ENCODE measurements at regions not wholly inside any gene's neighbourhood (a gene's known extent, or its start where the extent isn't known, plus 50 kb on each side); places are given as distances from the start of the nearest gene placed in this dataset.

GRCh38 chr12:13293096-13293495 lies 96.6 kb downstream of the EMP1 start:
- H3K9ac ChIP-seq (ENCODE audit: low read length): no peak overlapping the region
- DNase-seq (ENCODE audit: low read depth, low spot score) (no peak), ATAC-seq (no peak)
- RAD21 ChIA-PET (ENCODE audit: low non-redundant PET in 1 of 2, low total read pairs in 2 of 2, uncharacterized antibody in 2 of 2, unreplicated experiment in 2 of 2): no interaction called here
- CTCF ChIA-PET: no interaction called here
- H3K36me3 ChIP-seq (ENCODE audit: control insufficient read depth in 1 of 2, insufficient read depth in 2 of 2, low read length in 2 of 2): no peaks in the 10 kb centered on the region
- no peaks in the 10 kb centered on the region for H4K20me1 ChIP-seq (ENCODE audit: insufficient read depth)
- H3K4me2 ChIP-seq (ENCODE audit: low read length): no peak overlapping the region
- no peaks in the 10 kb centered on the region for H3K9me2 ChIP-seq (ENCODE audit: insufficient read depth)
- TF ChIP-seq POLR2A (IDR thresholded peaks at IDR 0.05; ENCODE audit: borderline replicate concordance, extremely low read depth, insufficient read depth, insufficient read length): no peak
- BruUV-seq (replicated peaks): no TSS peak
- POLR2A ChIA-PET: no interaction called here
- no peaks in the 10 kb centered on the region for H3K79me2 ChIP-seq (ENCODE audit: insufficient read depth, low read length)
- no peak overlapping the region for H2AFZ ChIP-seq (ENCODE audit: low read depth, low read length, poor library complexity, severe bottlenecking)
- no peak overlapping the region for H3K4me3 ChIP-seq (replicated peaks in 1 of 2; ENCODE audit: low read depth in 1 of 2, low read length in 2 of 2)
- no peak overlapping the region for H3K27ac ChIP-seq (ENCODE audit: low read depth, low read length)
- H3K9me3 ChIP-seq (ENCODE audit: control insufficient read depth in 1 of 2, insufficient read depth in 1 of 2, low read depth in 1 of 2, low read length in 2 of 2): no peaks in the 10 kb centered on the region
- H3K4me1 ChIP-seq (ENCODE audit: control insufficient read depth in 1 of 2, insufficient read depth in 2 of 2, low read length in 2 of 2): no peaks in the 10 kb centered on the region
- intact Hi-C loops (cut with micrococcal nuclease): loop anchor here (10.0 kb wide), 1 partner anchor 142 kb away; no protein-coding TSS in a partner anchor
- no peaks in the 10 kb centered on the region for H3K27me3 ChIP-seq (ENCODE audit: insufficient read depth, low read length)

- Histone ChIP-seq H3K4me2 (ENCODE audit: low read length) (no peak overlapping the region), H3K4me3 (replicated peaks in 1 of 2; ENCODE audit: low read depth in 1 of 2, low read length in 2 of 2) (no peak overlapping the region), H3K9ac (ENCODE audit: low read length) (no peak overlapping the region), H3K36me3 (ENCODE audit: control insufficient read depth in 1 of 2, insufficient read depth in 2 of 2, low read length in 2 of 2) (no peaks in the 10 kb centered on the region), H3K27me3 (ENCODE audit: insufficient read depth, low read length) (no peaks in the 10 kb centered on the region), H3K9me3 (ENCODE audit: control insufficient read depth in 1 of 2, insufficient read depth in 1 of 2, low read depth in 1 of 2, low read length in 2 of 2) (no peaks in the 10 kb centered on the region), H3K27ac (ENCODE audit: low read depth, low read length) (no peak overlapping the region), H4K20me1 (ENCODE audit: insufficient read depth) (no peaks in the 10 kb centered on the region), H3K4me1 (ENCODE audit: control insufficient read depth in 1 of 2, insufficient read depth in 2 of 2, low read length in 2 of 2) (no peaks in the 10 kb centered on the region), H3K9me2 (ENCODE audit: insufficient read depth) (no peaks in the 10 kb centered on the region), H3K79me2 (ENCODE audit: insufficient read depth, low read length) (no peaks in the 10 kb centered on the region), H2AFZ (ENCODE audit: low read depth, low read length, poor library complexity, severe bottlenecking) (no peak overlapping the region)
- ChIA-PET RAD21 (ENCODE audit: low non-redundant PET in 1 of 2, low total read pairs in 2 of 2, uncharacterized antibody in 2 of 2, unreplicated experiment in 2 of 2) (no interaction called here), POLR2A (no interaction called here), CTCF (no interaction called here)
- ATAC-seq (no peak), DNase-seq (ENCODE audit: low read depth, low spot score) (no peak)
- intact Hi-C loops (cut with micrococcal nuclease): loop anchor here (10.0 kb wide), 1 partner anchor 145 kb away; no protein-coding TSS in a partner anchor
- BruUV-seq (replicated peaks): no TSS peak
- TF ChIP-seq TCF7L2 (IDR thresholded peaks at IDR 0.05; ENCODE audit: borderline replicate concordance, extremely low read depth, insufficient read depth, insufficient read length) (no peak), SIN3A (IDR thresholded peaks at IDR 0.05; ENCODE audit: low read depth) (no peak), POLR2AphosphoS5 (IDR thresholded peaks at IDR 0.05; ENCODE audit: low read depth, low read length) (no peak), ELF1 (IDR thresholded peaks at IDR 0.05; ENCODE audit: borderline replicate concordance, low read depth) (no peak), EZH2phosphoT487 (IDR thresholded peaks at IDR 0.05; ENCODE audit: borderline replicate concordance) (no peak), CBX3 (IDR thresholded peaks at IDR 0.05; ENCODE audit: low read depth) (no peak), ZNF274 (IDR thresholded peaks at IDR 0.05; ENCODE audit: low read depth, low read length) (no peak), SRF (IDR thresholded peaks at IDR 0.05; ENCODE audit: low read depth) (no peak), CEBPB (IDR thresholded peaks at IDR 0.05; ENCODE audit: low read depth) (no peak), REST (IDR thresholded peaks at IDR 0.05; ENCODE audit: low read depth) (no peak), CTCF (IDR thresholded peaks at IDR 0.05 in 2 of 3, conservative IDR thresholded peaks at IDR 0.05 in 1 of 3; ENCODE audit: borderline replicate concordance in 1 of 3, insufficient read depth in 1 of 3, low read depth in 2 of 3, low read length in 2 of 3) (no peak), FOSL1 (IDR thresholded peaks at IDR 0.05; ENCODE audit: low read depth) (no peak), ZFX (IDR thresholded peaks at IDR 0.05) (no peak), RAD21 (IDR thresholded peaks at IDR 0.05; ENCODE audit: low read depth) (no peak), SP1 (IDR thresholded peaks at IDR 0.05; ENCODE audit: low read depth) (no peak), EGR1 (IDR thresholded peaks at IDR 0.05; ENCODE audit: low read depth) (no peak), EZH2 (IDR thresholded peaks at IDR 0.05) (no peak)
These were observed 93.2 kb downstream of the EMP1 start for GRCh38 chr12:13289653-13290289.

All from HCT116 (cell line).